ENCODE measurements at regions not wholly inside any gene's neighbourhood (a gene's known extent, or its start where the extent isn't known, plus 50 kb on each side); places are given as distances from the start of the nearest gene placed in this dataset.

DNA sequence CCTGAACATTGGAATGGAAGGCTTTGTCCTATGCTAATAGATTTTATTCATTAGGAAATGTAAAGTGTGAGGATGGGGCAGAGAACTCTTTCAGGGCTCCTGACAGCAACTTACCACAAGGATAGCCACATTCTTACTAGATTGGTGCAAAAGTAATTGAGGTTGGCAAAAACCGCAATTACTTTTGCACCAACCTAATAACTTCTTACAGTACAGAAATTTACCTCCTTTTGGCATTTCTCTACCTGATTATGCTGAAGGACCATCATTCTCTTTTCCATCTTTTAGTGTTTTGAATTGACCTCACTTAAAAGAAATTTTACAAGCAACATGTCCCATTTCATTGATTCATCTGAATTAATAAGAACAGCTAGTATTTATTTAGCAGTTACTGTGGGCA, 109.2 kb upstream of the AP1S2 start:
- Histone ChIP-seq H3K4me3 (ENCODE audit: low read depth, low read length) (no peak overlapping the region), H3K36me3 (ENCODE audit: control insufficient read depth, insufficient read depth, low read length) (no peaks in the 10 kb centered on the region), H3K27me3 (ENCODE audit: control insufficient read depth, insufficient read depth, low read length) (no peaks in the 10 kb centered on the region)
- TF ChIP-seq, protein P1, sequence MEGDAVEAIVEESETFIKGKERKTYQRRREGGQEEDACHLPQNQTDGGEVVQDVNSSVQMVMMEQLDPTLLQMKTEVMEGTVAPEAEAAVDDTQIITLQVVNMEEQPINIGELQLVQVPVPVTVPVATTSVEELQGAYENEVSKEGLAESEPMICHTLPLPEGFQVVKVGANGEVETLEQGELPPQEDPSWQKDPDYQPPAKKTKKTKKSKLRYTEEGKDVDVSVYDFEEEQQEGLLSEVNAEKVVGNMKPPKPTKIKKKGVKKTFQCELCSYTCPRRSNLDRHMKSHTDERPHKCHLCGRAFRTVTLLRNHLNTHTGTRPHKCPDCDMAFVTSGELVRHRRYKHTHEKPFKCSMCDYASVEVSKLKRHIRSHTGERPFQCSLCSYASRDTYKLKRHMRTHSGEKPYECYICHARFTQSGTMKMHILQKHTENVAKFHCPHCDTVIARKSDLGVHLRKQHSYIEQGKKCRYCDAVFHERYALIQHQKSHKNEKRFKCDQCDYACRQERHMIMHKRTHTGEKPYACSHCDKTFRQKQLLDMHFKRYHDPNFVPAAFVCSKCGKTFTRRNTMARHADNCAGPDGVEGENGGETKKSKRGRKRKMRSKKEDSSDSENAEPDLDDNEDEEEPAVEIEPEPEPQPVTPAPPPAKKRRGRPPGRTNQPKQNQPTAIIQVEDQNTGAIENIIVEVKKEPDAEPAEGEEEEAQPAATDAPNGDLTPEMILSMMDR (IDR thresholded peaks at IDR 0.05; ENCODE audit: insufficient read depth, low read length, poor library complexity, severe bottlenecking): no peak
- DNase-seq (ENCODE audit: low read depth): no peak

DNA sequence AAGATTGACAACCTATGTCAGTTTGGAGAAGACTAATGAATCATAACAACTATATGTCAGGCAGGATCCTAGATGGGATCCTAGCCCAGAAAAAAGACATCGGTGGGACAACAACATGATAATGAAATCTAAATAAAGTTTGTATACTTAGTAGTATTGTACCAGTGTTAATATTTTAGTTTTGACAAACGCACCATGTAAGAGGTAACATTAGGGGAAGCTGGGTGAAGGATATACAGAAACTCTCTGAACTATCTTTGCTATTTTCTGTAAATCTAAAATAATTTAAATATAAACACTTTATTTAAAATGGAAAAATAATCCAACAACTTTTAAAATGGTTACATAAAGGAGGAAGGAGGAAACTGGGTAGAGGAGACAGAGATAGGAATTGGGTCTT, 105.6 kb upstream of the AP1S2 start:
- Histone ChIP-seq H3K27me3 (ENCODE audit: control insufficient read depth, insufficient read depth, low read length) (no peaks in the 10 kb centered on the region), H3K36me3 (ENCODE audit: control insufficient read depth, insufficient read depth, low read length) (no peaks in the 10 kb centered on the region), H3K4me3 (ENCODE audit: low read depth, low read length) (no peak overlapping the region)
- no peak for DNase-seq (ENCODE audit: low read depth)
- TF ChIP-seq, protein P1 (IDR thresholded peaks at IDR 0.05; ENCODE audit: insufficient read depth, low read length, poor library complexity, severe bottlenecking): no peak

DNA sequence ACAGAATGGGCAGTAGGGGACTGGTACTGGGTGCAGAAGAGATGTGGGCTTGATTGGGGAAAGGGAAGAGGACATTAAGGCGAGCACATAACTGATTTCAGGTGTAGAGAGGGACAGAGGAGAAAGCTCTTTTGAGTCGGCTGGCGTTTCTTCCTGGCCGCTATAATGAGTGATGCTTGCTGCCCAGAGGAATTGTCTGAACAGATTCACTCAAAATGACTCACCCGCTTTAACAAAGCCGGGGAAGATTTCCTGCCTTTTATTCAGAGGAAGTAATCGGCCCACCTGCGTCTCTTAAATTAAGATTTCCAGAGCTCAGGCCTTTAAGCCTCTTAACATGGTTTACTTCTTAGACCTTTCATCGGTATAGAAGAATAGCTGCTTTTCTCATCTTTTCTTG, 102.1 kb upstream of the AP1S2 start:
- no peaks in the 10 kb centered on the region for H3K27me3 ChIP-seq (ENCODE audit: control insufficient read depth, insufficient read depth, low read length)
- TF ChIP-seq, protein P1 (IDR thresholded peaks at IDR 0.05; ENCODE audit: insufficient read depth, low read length, poor library complexity, severe bottlenecking): no peak
- DNase-seq (ENCODE audit: low read depth): no peak
- no peak overlapping the region for H3K4me3 ChIP-seq (ENCODE audit: low read depth, low read length)
- no peaks in the 10 kb centered on the region for H3K36me3 ChIP-seq (ENCODE audit: control insufficient read depth, insufficient read depth, low read length)

DNA sequence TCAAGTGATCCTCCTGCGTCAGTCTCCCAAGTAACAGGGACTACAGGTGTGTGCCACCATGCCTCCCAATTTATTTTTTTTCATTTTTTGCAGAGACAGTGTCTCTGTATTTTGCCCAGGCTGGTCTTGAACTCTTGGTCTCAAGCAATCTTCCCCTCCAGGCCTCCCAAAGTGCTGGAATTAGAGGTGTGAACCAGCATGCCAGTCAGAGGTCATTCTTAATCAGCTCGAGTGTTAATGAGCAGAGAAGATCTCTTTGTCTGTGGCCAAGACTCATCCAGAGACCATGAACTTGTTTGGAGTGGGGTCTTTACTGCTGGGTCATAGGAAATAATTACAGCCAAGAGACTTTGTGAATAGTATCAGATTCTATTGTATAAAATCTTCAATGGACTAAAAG, 99.2 kb upstream of the AP1S2 start:
- no peak for DNase-seq (ENCODE audit: low read depth)
- Histone ChIP-seq H3K4me3 (ENCODE audit: low read depth, low read length) (no peak overlapping the region), H3K36me3 (ENCODE audit: control insufficient read depth, insufficient read depth, low read length) (no peaks in the 10 kb centered on the region), H3K27me3 (ENCODE audit: control insufficient read depth, insufficient read depth, low read length) (no peaks in the 10 kb centered on the region)
- TF ChIP-seq, protein P1 (IDR thresholded peaks at IDR 0.05; ENCODE audit: insufficient read depth, low read length, poor library complexity, severe bottlenecking): no peak

DNA sequence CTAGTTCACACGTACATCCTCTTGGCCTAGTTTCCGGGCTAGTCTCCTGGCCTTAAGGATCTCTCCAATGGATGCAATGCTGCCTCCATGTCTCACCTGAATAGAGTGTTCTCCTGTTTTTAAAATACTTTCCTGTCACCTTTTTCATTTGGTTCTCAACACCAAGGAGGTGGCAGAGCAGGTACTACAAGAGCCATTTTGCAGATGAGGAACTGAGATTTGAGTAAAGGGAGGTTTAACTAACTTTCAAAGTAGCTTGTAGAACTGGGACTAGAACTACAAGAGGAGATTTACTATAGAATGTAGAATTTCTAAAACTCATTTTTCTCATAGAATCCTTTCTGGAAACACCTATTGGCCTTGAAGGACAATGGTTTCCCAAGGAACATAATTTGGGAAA, 97.6 kb upstream of the AP1S2 start:
- no peaks in the 10 kb centered on the region for H3K27me3 ChIP-seq (ENCODE audit: control insufficient read depth, insufficient read depth, low read length)
- DNase-seq (ENCODE audit: low read depth): no peak
- TF ChIP-seq, protein P1 (IDR thresholded peaks at IDR 0.05; ENCODE audit: insufficient read depth, low read length, poor library complexity, severe bottlenecking): no peak
- H3K36me3 ChIP-seq (ENCODE audit: control insufficient read depth, insufficient read depth, low read length): no peaks in the 10 kb centered on the region
- no peak overlapping the region for H3K4me3 ChIP-seq (ENCODE audit: low read depth, low read length)

DNA sequence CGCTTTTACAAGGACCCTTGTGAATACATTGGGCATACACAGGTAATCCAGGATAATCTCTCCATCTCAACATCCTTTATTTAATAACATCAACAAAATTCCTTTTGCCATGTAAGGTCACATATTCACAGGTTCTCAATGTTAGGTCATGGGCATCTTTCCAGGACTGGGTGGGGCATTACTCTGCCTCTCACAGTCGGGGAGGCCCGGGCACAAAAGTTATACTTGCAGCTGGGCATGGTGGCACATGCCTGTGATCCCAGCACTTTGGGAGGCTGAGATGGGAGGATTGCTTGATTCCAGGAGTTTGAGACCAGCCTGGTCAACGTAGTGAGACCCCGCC, 93.7 kb upstream of the AP1S2 start:
- Histone ChIP-seq H3K36me3 (ENCODE audit: control insufficient read depth, insufficient read depth, low read length) (no peaks in the 10 kb centered on the region), H3K27me3 (ENCODE audit: control insufficient read depth, insufficient read depth, low read length) (no peaks in the 10 kb centered on the region), H3K4me3 (ENCODE audit: low read depth, low read length) (no peak overlapping the region)
- TF ChIP-seq, protein P1 (IDR thresholded peaks at IDR 0.05; ENCODE audit: insufficient read depth, low read length, poor library complexity, severe bottlenecking): no peak
- DNase-seq (ENCODE audit: low read depth): no peak
